GM12878 (cell line): ENCODE measurements at regions not wholly inside any gene's neighbourhood (a gene's known extent, or its start where the extent isn't known, plus 50 kb on each side); places are given as distances from the start of the nearest gene placed in this dataset.

Source experiments
- ATAC-seq: fragments of 200-7000 bp; cut with Tn5 transposase; 3 replicates; pipeline ENCODE4 v1.9.1; 2020; ENCODE audit warnings: mild to moderate bottlenecking, moderate library complexity
- BruUV-seq: library from RNA; stranded (reverse); fragments of 400-500 nt; replicated peaks from 2 replicates; lab custom pipeline; 2021; lab: Mats Ljungman, UMichigan
- CTCF ChIA-PET: fragments of 300-600 bp; sonication (Branson Sonifier 250); formaldehyde crosslinking; extraction: SDS; loops from one replicate; lab custom pipeline; 2021; ENCODE audit warnings: inconsistent platforms; lab: Yijun Ruan, JAX
- POLR2A ChIA-PET: fragments of 350-600 bp; formaldehyde crosslinking; extraction: SDS; loops from one replicate; lab custom pipeline; 2021; ENCODE audit warnings: inconsistent platforms; lab: Charles Lee
- RAD21 ChIA-PET: fragments of 300-600 bp; sonication (Branson Sonifier 250); formaldehyde crosslinking; loops from one replicate; lab custom pipeline; 2023; ENCODE audit warnings: antibody characterized with exemption; ENCODE audit not compliant: unreplicated experiment; lab: Charles Lee
- SMC1A ChIA-PET: fragments of 300-600 bp; sonication (Branson Sonifier 250); formaldehyde crosslinking; loops from one replicate; lab custom pipeline; 2023; ENCODE audit not compliant: unreplicated experiment, uncharacterized antibody; lab: Charles Lee
- DNase-seq: peaks from one replicate; pipeline ENCODE4 v3.0.0-alpha.2; 2011; ENCODE audit warnings: low read depth, low spot score
- FAIRE-seq: peaks from 3 replicates; lab custom pipeline; 2011; peaks lifted over from hg19 to GRCh38; lab: Jason Lieb, UNC
- H2AFZ ChIP-seq: 2 replicates; pipeline ENCODE4 v1.6.0; 2011; ENCODE audit warnings: low read depth, low read length, control low read depth; ENCODE audit not compliant: control insufficient read depth
- H3K27ac ChIP-seq: 2 replicates; pipeline ENCODE4 v1.5.1; 2011; ENCODE audit warnings: control low read depth; ENCODE audit not compliant: control insufficient read depth, insufficient read depth
- H3K27me3 ChIP-seq, 2 experiments: replicated peaks in 1 of 2; 2 replicates each; pipeline versions ENCODE4 v1.6.0 to v1.6.1; 2011; ENCODE audit warnings: low read length in 1 of 2; ENCODE audit not compliant: control insufficient read depth in 2 of 2, insufficient read depth in 2 of 2
- H3K36me3 ChIP-seq, 2 experiments: 2 replicates each; pipeline ENCODE4 v1.5.1; 2011; ENCODE audit warnings: low read length in 1 of 2; ENCODE audit not compliant: control insufficient read depth in 2 of 2, insufficient read depth in 2 of 2
- H3K4me1 ChIP-seq: 2 replicates; pipeline ENCODE4 v1.6.1; 2011; ENCODE audit warnings: mild to moderate bottlenecking, low read length, moderate library complexity, mixed read lengths; ENCODE audit not compliant: control insufficient read depth, insufficient read depth
- H3K4me2 ChIP-seq: 2 replicates; pipeline ENCODE4 v1.6.0; 2011; ENCODE audit warnings: control low read depth; ENCODE audit not compliant: control insufficient read depth, insufficient read depth
- H3K4me3 ChIP-seq: fragments of 200-600 bp; sonication (generic); 2 replicates; pipeline ENCODE4 v1.5.1; 2016
- H3K79me2 ChIP-seq: 2 replicates; pipeline ENCODE4 v1.6.0; 2011; ENCODE audit warnings: low read length; ENCODE audit not compliant: control insufficient read depth, insufficient read depth
- H3K9ac ChIP-seq: 2 replicates; pipeline ENCODE4 v1.8.0; 2011; ENCODE audit warnings: low read length, control low read depth, mixed read lengths; ENCODE audit not compliant: control insufficient read depth, insufficient read depth
- H3K9me3 ChIP-seq: replicated peaks from 3 replicates; pipeline ENCODE4 v1.5.1; 2011; ENCODE audit warnings: mild to moderate bottlenecking, low read length; ENCODE audit not compliant: control insufficient read depth, insufficient read depth
- H4K20me1 ChIP-seq: 2 replicates; pipeline ENCODE4 v1.6.0; 2011; ENCODE audit not compliant: control insufficient read depth, insufficient read depth
- BHLHE40 ChIP-seq, 2 experiments: fragments of 450-650 bp in 1 of 2; IDR thresholded peaks; 2 replicates each; pipeline ENCODE4 v1.6.1; 2011 to 2017; ENCODE audit warnings: low read depth in 2 of 2, borderline replicate concordance in 1 of 2, improper control_type of control experiment in 1 of 2, low read length in 1 of 2, mild to moderate bottlenecking in 1 of 2
- GATAD2B ChIP-seq: fragments of 450-650 bp; conservative IDR thresholded peaks from 2 replicates; pipeline ENCODE4 v1.6.1; 2017; ENCODE audit warnings: low read depth, mild to moderate bottlenecking, moderate library complexity
- HSF1 ChIP-seq: fragments of 150-350 bp; IDR thresholded peaks from 2 replicates; pipeline ENCODE4 v1.6.1; 2014; ENCODE audit warnings: mild to moderate bottlenecking, low read depth, low read length
- IKZF1 ChIP-seq: fragments of 450-650 bp; conservative IDR thresholded peaks from 2 replicates; pipeline ENCODE4 v1.6.1; 2017; ENCODE audit warnings: antibody characterized with exemption, mild to moderate bottlenecking
- MLLT1 ChIP-seq: fragments of 450-650 bp; IDR thresholded peaks from 2 replicates; pipeline ENCODE4 v1.6.1; 2016; ENCODE audit warnings: mild to moderate bottlenecking
- NFYB ChIP-seq: IDR thresholded peaks from 2 replicates; pipeline ENCODE4 v1.6.1; 2011; ENCODE audit warnings: low read depth, mild to moderate bottlenecking, low read length, improper control_type of control experiment, moderate library complexity; ENCODE audit not compliant: insufficient read depth
- NRF1 ChIP-seq: conservative IDR thresholded peaks from 2 replicates; pipeline ENCODE4 v1.6.1; 2011; ENCODE audit warnings: mild to moderate bottlenecking, low read depth, low read length, improper control_type of control experiment
- PRDM15 ChIP-seq: fragments of 450-650 bp; formaldehyde crosslinking; IDR thresholded peaks from 2 replicates; pipeline ENCODE4 v1.4.0; 2020; ENCODE audit warnings: mild to moderate bottlenecking, moderate library complexity
- RELB ChIP-seq: fragments of 450-650 bp; IDR thresholded peaks from 2 replicates; pipeline ENCODE4 v1.6.1; 2017; ENCODE audit warnings: low read depth, mild to moderate bottlenecking, moderate library complexity
- SMC3 ChIP-seq: IDR thresholded peaks from 2 replicates; pipeline ENCODE4 v1.6.1; 2011; ENCODE audit warnings: low read length, improper control_type of control experiment, borderline replicate concordance
- SUPT20H ChIP-seq: IDR thresholded peaks from 2 replicates; pipeline ENCODE4 v1.6.1; 2011; ENCODE audit warnings: low read depth, mild to moderate bottlenecking, low read length, moderate library complexity, borderline replicate concordance; ENCODE audit not compliant: control insufficient read depth
- TCF12 ChIP-seq: IDR thresholded peaks from 2 replicates; pipeline ENCODE4 v1.6.1; 2011; ENCODE audit warnings: low read depth, mild to moderate bottlenecking, low read length
- WGBS: methylation state at CpG from one replicate; pipeline ENCODE4 v1.1.6; 2016; ENCODE audit warnings: low lambda C conversion rate; ENCODE audit not compliant: insufficient replicate concordance, insufficient coverage; ENCODE audit errors: missing lambda C conversion rate; 5-methylcytosine and 5-hydroxymethylcytosine counted together
- in situ Hi-C: fragments of 300-500 bp; cut with MboI; formaldehyde crosslinking; loops from 9 replicates; pipeline ENCODE4 v1.14.3; 2018; ENCODE audit warnings: mixed read lengths
- intact Hi-C: fragments of 100-400 bp; cut with micrococcal nuclease; formaldehyde crosslinking; loops from one replicate; pipeline ENCODE4 v1.14.2; 2022; ENCODE audit not compliant: unreplicated experiment

- H3K27ac ChIP-seq, result no peak overlapping the region
- H2AFZ ChIP-seq, result no peak overlapping the region
- H3K9me3 ChIP-seq, result no peaks in the 10 kb centered on the region; the same call in 1 of the 3 replicates
- H3K27me3 ChIP-seq, result no peaks in the 10 kb centered on the region
- FAIRE-seq, result no peak
- POLR2A ChIA-PET, result no interaction called here
- 0% methylated on average over 1 of the region's 1 CpG for WGBS
- BruUV-seq, result no TSS peak
- TF ChIP-seq TCF12, result no peak
- TF ChIP-seq SMC3, result no peak
- TF ChIP-seq RELB, result no peak
- no peak for TF ChIP-seq IKZF1
- TF ChIP-seq NRF1, result no peak
- TF ChIP-seq MLLT1, result no peak
- no peak for TF ChIP-seq PRDM15 (CRISPR knock-in tag)
- no peak for TF ChIP-seq SUPT20H
- TF ChIP-seq NFYB, result no peak
- no peak for TF ChIP-seq BHLHE40 (IDR thresholded peaks at IDR 0.05; ENCODE audit: borderline replicate concordance in 1 of 2, low read depth in 2 of 2, low read length in 1 of 2)
- no peak for TF ChIP-seq HSF1
- no peak for TF ChIP-seq GATAD2B
- no peak for ATAC-seq
- RAD21 ChIA-PET, result no interaction called here
- H3K9ac ChIP-seq, result no peak overlapping the region
- H3K4me1 ChIP-seq, result no peaks in the 10 kb centered on the region
- CTCF ChIA-PET, result no interaction called here
- no peaks in the 10 kb centered on the region for H3K79me2 ChIP-seq
- SMC1A ChIA-PET, result no interaction called here
- H3K4me3 ChIP-seq, result no peak overlapping the region
- intact Hi-C loops (no loop called here), in situ Hi-C loops (no loop called here)
- no peaks in the 10 kb centered on the region for H4K20me1 ChIP-seq
- H3K4me2 ChIP-seq, result no peak overlapping the region
- DNase-seq, result no peak
- H3K36me3 ChIP-seq, result no peaks in the 10 kb centered on the region
Observed at GRCh38 chr12:70011353-70011752, 186.3 kb downstream of the MYRFL start.
